ENCODE measurements at regions not wholly inside any gene's neighbourhood (a gene's known extent, or its start where the extent isn't known, plus 50 kb on each side); places are given as distances from the start of the nearest gene placed in this dataset.

DNA sequence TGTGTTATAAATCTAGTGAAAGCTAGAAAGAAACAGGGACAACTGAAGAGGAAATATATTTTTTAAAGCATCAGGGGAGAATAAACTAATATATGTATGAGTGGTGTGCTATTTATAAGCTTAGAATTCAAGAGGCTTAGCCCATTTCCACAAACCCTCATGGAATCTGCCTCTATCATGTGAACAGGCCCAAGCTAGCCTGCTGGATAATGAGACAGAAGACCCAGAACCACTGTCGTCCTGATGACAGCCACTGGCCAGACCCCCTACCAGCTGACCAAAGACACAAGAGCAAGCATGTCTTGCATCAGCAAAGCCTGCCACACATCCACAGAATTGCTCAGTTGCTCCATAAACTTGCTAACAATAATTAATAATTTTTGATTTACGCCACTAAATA, 382.3 kb upstream of the NXPH2 start:
- TF ChIP-seq SIN3A (IDR thresholded peaks at IDR 0.05; ENCODE audit: borderline replicate concordance, insufficient read depth, low read depth, low read length) (no peak), POLR2AphosphoS5 (IDR thresholded peaks at IDR 0.05; ENCODE audit: low read depth, low read length) (no peak), TCF7L2 (IDR thresholded peaks at IDR 0.05; ENCODE audit: low read depth, low read length) (no peak)
- TF ChIP-seq, protein P1, sequence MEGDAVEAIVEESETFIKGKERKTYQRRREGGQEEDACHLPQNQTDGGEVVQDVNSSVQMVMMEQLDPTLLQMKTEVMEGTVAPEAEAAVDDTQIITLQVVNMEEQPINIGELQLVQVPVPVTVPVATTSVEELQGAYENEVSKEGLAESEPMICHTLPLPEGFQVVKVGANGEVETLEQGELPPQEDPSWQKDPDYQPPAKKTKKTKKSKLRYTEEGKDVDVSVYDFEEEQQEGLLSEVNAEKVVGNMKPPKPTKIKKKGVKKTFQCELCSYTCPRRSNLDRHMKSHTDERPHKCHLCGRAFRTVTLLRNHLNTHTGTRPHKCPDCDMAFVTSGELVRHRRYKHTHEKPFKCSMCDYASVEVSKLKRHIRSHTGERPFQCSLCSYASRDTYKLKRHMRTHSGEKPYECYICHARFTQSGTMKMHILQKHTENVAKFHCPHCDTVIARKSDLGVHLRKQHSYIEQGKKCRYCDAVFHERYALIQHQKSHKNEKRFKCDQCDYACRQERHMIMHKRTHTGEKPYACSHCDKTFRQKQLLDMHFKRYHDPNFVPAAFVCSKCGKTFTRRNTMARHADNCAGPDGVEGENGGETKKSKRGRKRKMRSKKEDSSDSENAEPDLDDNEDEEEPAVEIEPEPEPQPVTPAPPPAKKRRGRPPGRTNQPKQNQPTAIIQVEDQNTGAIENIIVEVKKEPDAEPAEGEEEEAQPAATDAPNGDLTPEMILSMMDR (IDR thresholded peaks at IDR 0.05), result no peak
- TF ChIP-seq, protein P2, sequence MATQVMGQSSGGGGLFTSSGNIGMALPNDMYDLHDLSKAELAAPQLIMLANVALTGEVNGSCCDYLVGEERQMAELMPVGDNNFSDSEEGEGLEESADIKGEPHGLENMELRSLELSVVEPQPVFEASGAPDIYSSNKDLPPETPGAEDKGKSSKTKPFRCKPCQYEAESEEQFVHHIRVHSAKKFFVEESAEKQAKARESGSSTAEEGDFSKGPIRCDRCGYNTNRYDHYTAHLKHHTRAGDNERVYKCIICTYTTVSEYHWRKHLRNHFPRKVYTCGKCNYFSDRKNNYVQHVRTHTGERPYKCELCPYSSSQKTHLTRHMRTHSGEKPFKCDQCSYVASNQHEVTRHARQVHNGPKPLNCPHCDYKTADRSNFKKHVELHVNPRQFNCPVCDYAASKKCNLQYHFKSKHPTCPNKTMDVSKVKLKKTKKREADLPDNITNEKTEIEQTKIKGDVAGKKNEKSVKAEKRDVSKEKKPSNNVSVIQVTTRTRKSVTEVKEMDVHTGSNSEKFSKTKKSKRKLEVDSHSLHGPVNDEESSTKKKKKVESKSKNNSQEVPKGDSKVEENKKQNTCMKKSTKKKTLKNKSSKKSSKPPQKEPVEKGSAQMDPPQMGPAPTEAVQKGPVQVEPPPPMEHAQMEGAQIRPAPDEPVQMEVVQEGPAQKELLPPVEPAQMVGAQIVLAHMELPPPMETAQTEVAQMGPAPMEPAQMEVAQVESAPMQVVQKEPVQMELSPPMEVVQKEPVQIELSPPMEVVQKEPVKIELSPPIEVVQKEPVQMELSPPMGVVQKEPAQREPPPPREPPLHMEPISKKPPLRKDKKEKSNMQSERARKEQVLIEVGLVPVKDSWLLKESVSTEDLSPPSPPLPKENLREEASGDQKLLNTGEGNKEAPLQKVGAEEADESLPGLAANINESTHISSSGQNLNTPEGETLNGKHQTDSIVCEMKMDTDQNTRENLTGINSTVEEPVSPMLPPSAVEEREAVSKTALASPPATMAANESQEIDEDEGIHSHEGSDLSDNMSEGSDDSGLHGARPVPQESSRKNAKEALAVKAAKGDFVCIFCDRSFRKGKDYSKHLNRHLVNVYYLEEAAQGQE (IDR thresholded peaks at IDR 0.05; ENCODE audit: insufficient read depth in 1 of 2, low read depth in 2 of 2, low read length in 1 of 2), result no peak
